ENCODE measurements at regions not wholly inside any gene's neighbourhood (a gene's known extent, or its start where the extent isn't known, plus 50 kb on each side); places are given as distances from the start of the nearest gene placed in this dataset.
"Not testable (repeated sequence)": the region's sequence is repeated elsewhere in the genome, so short reads cannot be mapped to it uniquely, and the experiment has no call there.

GRCh38 chr2:36193680-36194079 lies 161.9 kb upstream of the CRIM1 start:
- TF ChIP-seq CTCF (conservative IDR thresholded peaks at IDR 0.05; ENCODE audit: low read depth, low read length), result no peak
- no peak overlapping the region for H3K4me3 ChIP-seq (ENCODE audit: low read depth, low read length)
- no peak for DNase-seq (ENCODE audit: low read depth)

DNA sequence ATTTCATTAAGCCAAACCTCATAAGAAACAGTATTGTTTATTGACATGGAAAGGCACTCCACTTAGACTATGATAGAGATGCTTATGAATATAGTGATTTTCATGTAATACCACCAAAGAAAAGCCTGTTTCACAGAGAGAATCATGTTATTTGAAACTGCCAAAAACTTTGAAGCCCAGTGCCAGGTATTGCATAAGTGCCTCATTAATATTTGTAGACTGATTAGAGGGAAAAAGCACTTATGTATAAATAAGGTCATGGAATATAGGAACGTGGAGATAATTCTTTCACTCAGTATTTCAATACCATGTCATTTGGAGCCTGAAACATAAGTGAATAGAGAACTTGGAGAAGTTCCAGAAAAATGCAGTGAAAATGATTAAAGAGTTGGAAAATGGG lies 162.6 kb upstream of the CRIM1 start:
- no peak for TF ChIP-seq CTCF (conservative IDR thresholded peaks at IDR 0.05; ENCODE audit: low read depth, low read length)
- H3K4me3 ChIP-seq (ENCODE audit: low read depth, low read length), result no peak overlapping the region
- no peak for DNase-seq (ENCODE audit: low read depth)

DNA sequence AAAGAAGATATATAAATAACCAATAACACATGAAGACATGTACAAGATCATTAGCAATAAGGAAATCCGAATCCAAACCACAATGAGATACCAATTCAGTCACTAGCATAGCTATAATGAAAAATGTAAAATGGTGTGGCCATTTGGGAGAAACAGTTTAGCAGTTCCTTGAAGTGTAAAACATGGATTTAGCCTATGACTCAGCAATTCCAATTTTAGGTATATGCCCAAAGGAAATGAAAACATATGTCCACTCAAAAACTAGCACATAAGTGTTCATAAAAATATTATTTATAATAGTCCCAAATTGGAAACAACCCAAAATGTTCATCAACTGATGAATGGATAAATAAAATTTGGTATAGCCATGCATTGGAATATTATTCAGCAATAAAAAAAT lies 165.5 kb upstream of the CRIM1 start:
- no peak overlapping the region for H3K4me3 ChIP-seq (ENCODE audit: low read depth, low read length)
- no peak for TF ChIP-seq CTCF (conservative IDR thresholded peaks at IDR 0.05; ENCODE audit: low read depth, low read length)
- no peak for DNase-seq (ENCODE audit: low read depth)

DNA sequence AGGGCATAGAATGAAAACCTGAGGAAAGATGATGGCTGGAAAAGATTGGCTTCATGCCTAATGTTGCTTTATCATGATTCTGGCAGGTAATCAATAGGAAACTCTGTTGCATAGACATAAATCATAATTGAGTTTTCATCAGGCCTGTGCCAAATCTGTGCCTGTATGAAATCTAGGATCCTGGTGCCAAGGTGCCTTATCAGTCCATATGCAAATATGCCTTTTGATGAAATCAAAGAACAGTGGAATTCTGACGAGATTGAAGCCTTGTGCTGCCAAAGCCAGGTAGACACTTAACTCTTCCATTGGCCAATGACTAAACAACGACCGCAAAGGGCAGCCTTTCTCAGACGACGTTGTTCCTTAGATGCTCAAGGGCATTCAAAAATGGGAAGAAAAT lies 170.0 kb upstream of the CRIM1 start:
- no peak overlapping the region for H3K4me3 ChIP-seq (ENCODE audit: low read depth, low read length)
- no peak for TF ChIP-seq CTCF (conservative IDR thresholded peaks at IDR 0.05; ENCODE audit: low read depth, low read length)
- no peak for DNase-seq (ENCODE audit: low read depth)

- H3K4me3 ChIP-seq (ENCODE audit: low read depth, low read length), result no peak overlapping the region
- no peak for DNase-seq (ENCODE audit: low read depth)
- no peak for TF ChIP-seq CTCF (conservative IDR thresholded peaks at IDR 0.05; ENCODE audit: low read depth, low read length)
Measured at GRCh38 chr2:36184848-36185247, 170.7 kb upstream of the CRIM1 start.

DNA sequence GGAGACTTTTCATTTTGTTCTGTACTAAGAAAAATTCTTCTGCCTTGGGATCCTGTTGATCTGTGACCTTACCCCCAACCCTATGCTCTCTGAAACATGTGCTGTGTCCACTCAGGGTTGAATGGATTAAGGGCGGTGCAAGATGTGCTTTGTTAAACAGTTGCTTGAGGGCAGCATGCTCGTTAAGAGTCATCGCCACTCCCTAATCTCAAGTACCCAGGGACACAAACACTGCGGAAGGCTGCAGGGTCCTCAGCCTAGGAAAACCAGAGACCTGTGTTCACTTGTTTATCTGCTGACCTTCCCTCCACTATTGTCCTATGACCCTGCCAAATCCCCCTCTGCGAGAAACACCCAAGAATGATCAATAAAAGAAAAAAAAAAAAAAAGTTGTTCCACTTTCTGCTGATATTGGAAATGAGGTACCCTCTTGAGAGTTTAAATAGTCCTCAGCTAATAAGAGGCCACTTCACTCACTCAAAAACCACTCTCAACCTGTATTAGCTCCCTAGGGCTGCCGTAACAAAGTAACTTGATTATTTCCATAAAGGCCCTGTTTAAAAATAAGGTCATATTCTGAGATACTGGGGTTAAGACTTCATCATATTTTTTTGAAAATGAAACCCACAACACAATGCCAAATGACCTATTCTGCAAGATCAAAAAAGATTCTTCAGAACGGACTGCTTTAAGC lies 174.6 kb upstream of the CRIM1 start:
- DNase-seq (ENCODE audit: low read depth); H3K4me3 ChIP-seq (ENCODE audit: low read depth, low read length): not testable (repeated sequence)

DNA sequence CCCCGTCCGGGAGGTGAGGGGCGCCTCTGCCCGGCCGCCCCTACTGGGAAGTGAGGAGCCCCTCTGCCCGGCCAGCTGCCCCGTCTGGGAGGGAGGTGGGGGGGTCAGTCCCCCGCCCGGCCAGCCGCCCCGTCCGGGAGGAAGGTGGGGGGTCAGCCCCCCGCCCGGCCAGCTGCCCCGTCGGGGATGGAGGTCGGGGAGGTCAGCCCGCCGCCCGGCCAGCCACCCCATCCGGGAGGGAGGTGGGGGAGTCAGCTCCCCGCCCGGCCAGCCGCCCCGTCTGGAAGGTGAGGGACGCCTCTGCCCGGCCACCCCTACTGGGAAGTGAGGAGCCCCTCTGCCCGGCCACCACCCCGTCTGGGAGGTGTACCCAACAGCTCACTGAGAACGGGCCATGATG lies 175.3 kb upstream of the CRIM1 start:
- DNase-seq (ENCODE audit: low read depth); H3K4me3 ChIP-seq (ENCODE audit: low read depth, low read length): not testable (repeated sequence)

GRCh38 chr2:36179668-36180269 lies 175.8 kb upstream of the CRIM1 start:
- not testable (repeated sequence) for H3K4me3 ChIP-seq (ENCODE audit: low read depth, low read length); DNase-seq (ENCODE audit: low read depth)
